Ovary (tissue), 3 donors: ENCODE measurements at regions not wholly inside any gene's neighbourhood (a gene's known extent, or its start where the extent isn't known, plus 50 kb on each side); places are given as distances from the start of the nearest gene placed in this dataset.

ENCODE experiments used
- CTCF ChIP-seq, 3 donors: fragments of 450-650 bp in 2 of 3; fragments of 200-600 bp in 1 of 3; IDR thresholded peaks; one replicate each; pipeline versions ENCODE4 v1.5.1 to v1.8.0; 2016 to 2022; ENCODE audit warnings: antibody characterized with exemption in 3 of 3, mild to moderate bottlenecking in 1 of 3
- EP300 ChIP-seq: sonication (generic); formaldehyde crosslinking; IDR thresholded peaks from one replicate; pipeline ENCODE4 v1.6.1; 2017; ENCODE audit warnings: antibody characterized with exemption
- POLR2A ChIP-seq: fragments of 450-650 bp; IDR thresholded peaks from one replicate; pipeline ENCODE4 v1.6.1; 2017; ENCODE audit warnings: antibody characterized with exemption, mild to moderate bottlenecking, moderate library complexity
- donor health status: DM: no; HTN: no; CAD: no.

GRCh38 chr1:94661431-94661932 lies 119.9 kb upstream of the F3 start:
- TF ChIP-seq CTCF (IDR thresholded peaks at IDR 0.05), result no peak
- no peak for TF ChIP-seq EP300
- no peak for TF ChIP-seq POLR2A
